Lower leg skin (tissue), 4 donors: ENCODE measurements at regions not wholly inside any gene's neighbourhood (a gene's known extent, or its start where the extent isn't known, plus 50 kb on each side); places are given as distances from the start of the nearest gene placed in this dataset.

Experiments used
- DNase-seq, 2 donors: peaks; one replicate each; pipeline ENCODE4 v3.0.0-alpha.2; 2019; ENCODE audit warnings: low spot score in 2 of 2
- H3K4me3 ChIP-seq: fragments of 200-600 bp; sonication (generic); 2 replicates; pipeline ENCODE4 v1.5.1; 2017; ENCODE audit warnings: mild to moderate bottlenecking, low read depth; ENCODE audit not compliant: poor library complexity, severe bottlenecking
- POLR2A ChIP-seq, 2 donors: fragments of 450-650 bp; IDR thresholded peaks; one replicate each; pipeline ENCODE4 v1.6.1; 2016 to 2017; ENCODE audit warnings: antibody characterized with exemption in 2 of 2, mild to moderate bottlenecking in 1 of 2, moderate library complexity in 1 of 2
- WGBS, 2 donors: methylation state at CpG; one replicate each; pipeline ENCODE4 v1.1.5; 2018; 5-methylcytosine and 5-hydroxymethylcytosine counted together
- intact Hi-C: fragments of 100-400 bp; cut with DNase I; formaldehyde crosslinking; loops from one replicate; pipeline ENCODE4 v1.15.0; 2023; ENCODE audit warnings: low total_unique reads
- TF ChIP-seq, protein P1 (sequence below), 3 donors: fragments of 450-650 bp; IDR thresholded peaks; one replicate each; pipeline ENCODE4 v1.5.1; 2016; ENCODE audit warnings: antibody characterized with exemption in 3 of 3, mild to moderate bottlenecking in 3 of 3, moderate library complexity in 2 of 3

DNA sequence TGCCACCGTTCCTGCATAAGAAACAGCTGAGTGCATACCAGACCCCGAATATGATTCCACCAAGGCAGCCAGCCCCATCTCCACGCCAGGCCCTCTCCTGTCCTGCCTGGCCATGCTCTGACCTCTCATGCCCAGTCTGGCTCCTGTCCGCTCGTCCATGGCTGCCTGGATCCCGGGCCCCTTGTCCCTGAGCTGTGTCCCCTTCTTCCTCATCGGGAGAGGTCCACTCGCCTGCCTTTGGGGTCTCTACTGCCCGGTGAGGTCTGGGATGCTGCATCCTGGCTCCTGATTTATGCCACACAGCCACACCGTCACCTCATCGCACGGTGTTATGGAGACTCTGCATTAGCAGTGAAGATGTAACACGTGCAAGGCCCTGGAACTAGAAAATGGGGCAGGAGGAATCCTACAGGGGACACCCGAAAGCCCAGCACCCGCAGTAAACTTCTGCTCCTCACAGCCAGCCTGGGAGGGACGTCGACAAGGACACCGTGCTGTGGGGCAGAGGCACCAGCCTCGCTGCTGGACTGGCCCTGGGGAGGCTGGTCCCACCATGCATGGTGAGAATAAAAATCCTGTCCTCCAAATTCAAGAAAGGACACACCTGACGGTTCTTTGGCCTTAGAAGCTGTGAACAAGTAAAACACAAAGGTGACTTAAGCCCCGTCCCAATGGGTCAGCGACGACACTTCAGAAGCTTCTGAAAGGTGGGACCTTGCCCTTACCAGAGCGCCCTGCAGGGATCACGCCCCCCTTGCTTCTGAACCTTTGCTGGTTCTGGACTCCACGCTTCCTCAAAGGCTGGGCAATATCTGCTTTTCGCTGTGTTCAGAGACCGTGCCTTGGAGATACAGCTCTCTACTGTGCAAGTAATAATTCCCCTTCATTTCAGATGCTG lies 103.0 kb downstream of the DLL1 start:
- no peak for TF ChIP-seq POLR2A (IDR thresholded peaks at IDR 0.05)
- TF ChIP-seq, protein P1, sequence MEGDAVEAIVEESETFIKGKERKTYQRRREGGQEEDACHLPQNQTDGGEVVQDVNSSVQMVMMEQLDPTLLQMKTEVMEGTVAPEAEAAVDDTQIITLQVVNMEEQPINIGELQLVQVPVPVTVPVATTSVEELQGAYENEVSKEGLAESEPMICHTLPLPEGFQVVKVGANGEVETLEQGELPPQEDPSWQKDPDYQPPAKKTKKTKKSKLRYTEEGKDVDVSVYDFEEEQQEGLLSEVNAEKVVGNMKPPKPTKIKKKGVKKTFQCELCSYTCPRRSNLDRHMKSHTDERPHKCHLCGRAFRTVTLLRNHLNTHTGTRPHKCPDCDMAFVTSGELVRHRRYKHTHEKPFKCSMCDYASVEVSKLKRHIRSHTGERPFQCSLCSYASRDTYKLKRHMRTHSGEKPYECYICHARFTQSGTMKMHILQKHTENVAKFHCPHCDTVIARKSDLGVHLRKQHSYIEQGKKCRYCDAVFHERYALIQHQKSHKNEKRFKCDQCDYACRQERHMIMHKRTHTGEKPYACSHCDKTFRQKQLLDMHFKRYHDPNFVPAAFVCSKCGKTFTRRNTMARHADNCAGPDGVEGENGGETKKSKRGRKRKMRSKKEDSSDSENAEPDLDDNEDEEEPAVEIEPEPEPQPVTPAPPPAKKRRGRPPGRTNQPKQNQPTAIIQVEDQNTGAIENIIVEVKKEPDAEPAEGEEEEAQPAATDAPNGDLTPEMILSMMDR (IDR thresholded peaks at IDR 0.05): no peak
- 85 to 87% methylated on average over 28 of the region's 28 CpGs for WGBS, 2 donors
- H3K4me3 ChIP-seq: no peak overlapping the region
- no peak for DNase-seq
- intact Hi-C loops: no loop called here

DNA sequence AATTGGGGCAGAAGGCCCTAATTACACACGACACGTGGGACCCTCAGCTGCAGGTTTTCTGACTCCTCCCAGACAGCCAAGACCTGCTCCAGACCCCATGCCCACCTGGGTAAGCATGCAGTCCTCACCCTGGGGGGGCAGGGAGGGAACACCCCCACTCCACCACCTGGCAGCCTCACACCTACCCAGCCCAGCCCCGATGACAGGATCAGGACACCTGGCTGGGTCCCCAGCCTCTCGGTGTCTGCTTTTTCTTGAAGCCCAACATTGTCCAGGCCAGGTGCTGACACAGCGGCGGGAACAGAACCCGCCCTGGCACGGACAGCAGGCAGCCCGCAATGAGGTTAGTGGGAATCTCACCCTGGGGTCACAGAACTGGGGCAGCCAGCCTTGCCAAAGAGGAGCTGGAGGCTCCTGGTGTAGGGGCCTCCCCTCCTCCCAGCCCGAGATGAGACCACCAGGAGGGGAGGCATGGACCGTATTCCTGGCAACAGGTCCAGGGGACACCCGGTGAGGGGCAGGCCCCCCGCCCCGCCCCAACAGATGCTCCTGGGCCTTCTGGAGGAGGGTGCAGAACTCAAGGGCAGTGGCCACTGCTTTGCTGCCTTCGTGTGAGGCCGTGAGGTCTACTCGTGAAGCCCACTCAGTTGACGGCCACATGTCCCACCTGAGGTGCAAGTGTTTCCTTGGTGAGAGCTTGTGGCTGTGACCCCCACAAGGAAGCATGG lies 103.8 kb downstream of the DLL1 start:
- DNase-seq: peak in 1 of 2 donors; percentile 78
- intact Hi-C loops: no loop called here
- 63 to 77% methylated on average over 10 to 18 of the region's 18 CpGs for WGBS, 2 donors
- H3K4me3 ChIP-seq: no peak overlapping the region
- no peak for TF ChIP-seq POLR2A (IDR thresholded peaks at IDR 0.05)
- TF ChIP-seq, protein P1 (IDR thresholded peaks at IDR 0.05): no peak

DNA sequence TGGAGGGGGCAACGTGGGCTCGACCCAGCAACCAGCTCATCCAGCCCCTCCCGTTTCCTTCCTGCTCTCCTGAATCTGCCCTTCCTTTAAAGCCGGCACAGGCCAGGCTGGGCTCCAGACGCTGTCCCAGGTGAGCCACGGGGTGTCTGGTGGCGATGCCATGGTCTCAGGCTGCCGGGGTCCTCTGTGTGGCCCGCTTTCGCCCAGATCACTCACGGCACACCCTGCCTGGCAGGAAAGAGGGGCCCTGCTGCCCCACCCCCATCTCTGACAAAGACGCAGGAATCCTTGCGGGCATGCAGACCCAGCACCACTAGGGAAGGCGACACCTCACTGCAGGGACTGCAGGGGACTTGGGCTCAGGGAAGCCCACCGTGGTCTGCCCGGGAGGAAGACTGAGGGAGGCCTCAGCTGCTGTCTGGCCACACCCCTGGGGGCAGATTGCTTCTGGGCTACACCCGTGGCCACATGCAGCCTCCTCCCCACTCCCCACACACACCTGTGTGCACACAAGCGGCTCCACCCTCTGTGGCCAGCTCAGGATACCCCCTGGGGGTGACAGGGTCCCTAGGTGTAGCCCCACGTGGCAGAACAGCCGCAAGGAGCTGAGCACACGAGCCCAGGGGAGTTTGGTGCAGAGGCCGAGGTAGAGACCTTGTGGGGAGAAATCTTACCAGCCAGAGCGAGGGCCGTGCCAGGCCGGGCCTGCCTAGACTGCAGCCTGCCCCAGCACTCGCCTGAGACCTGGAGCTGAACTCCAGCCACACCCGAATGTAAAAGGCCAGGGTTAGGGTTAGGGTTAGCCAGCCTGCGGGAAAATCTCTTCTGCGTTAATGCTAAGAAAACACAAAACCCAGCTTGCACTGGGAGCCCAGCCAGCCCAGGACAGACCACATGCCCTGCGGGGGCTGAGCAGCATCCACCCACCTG lies 104.6 kb downstream of the DLL1 start:
- no peak overlapping the region for H3K4me3 ChIP-seq
- peak; percentile 17 to 84 for DNase-seq
- TF ChIP-seq POLR2A (IDR thresholded peaks at IDR 0.05): no peak
- TF ChIP-seq, protein P1 (IDR thresholded peaks at IDR 0.05): no peak
- WGBS, 2 donors: 53 to 54% methylated on average over 26 to 27 of the region's 30 CpGs
- intact Hi-C loops: no loop called here

DNA sequence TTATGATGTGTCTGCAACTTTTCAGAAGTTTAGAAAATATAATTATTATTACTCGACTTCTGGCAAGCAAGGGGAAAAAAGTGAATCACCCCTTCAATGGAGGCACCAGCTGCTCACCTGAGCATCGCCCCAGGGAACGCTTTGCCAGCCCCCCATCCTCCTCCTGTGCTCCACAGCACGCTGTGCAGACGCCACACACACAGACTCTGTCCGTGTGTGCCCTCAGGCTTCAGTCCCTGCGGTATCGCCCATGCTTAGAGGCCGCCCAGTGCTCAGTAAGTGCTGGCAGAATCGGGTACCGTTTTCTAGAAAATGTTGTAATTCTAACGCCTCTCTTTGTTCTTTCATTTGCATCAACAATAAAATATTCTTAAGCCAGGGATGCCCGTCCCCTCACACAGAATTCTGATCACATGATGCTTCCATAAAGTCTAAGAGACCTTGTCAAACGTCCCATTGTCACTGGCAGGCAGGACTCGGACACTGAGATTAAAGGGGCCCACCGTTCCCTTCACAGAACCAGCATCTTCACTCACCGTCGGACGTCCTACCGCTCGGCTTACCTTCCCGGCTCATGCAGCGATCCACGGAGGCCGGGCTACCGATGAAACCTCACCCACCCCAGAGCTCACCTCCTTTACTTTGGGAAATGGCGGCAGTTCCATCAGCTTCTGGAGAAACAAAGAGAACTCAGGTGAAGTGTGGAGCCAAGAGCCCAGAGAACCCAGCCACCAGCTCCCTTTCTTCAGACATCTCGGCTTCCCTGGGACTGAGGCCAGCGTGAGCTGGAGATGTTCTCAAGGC lies 105.5 kb downstream of the DLL1 start:
- WGBS, 2 donors: 91 to 93% methylated on average over 29 of the region's 29 CpGs
- intact Hi-C loops: no loop called here
- TF ChIP-seq, protein P1 (IDR thresholded peaks at IDR 0.05): no peak
- no peak for TF ChIP-seq POLR2A (IDR thresholded peaks at IDR 0.05)
- no peak overlapping the region for H3K4me3 ChIP-seq
- DNase-seq: no peak

DNA sequence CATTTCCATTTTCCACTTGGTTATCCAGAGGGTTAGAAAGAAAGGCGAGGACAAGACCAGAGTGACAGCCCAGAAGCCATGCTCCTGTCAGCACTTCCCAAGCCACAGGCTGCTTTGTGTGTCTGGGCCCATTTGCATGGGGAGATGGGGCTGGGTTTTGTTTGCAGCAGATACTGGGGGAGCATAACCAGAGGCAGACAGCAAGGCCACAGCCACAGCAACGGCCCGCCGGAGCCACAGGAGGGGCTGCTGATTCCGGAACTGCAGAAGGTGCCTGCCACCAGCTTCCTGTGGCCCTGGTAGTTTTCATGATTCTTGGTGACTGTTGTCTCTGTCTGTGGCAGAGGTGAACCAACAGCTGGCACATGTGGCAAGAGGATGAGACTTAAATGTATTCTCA lies 106.6 kb downstream of the DLL1 start:
- no peak for DNase-seq
- WGBS, 2 donors: 80 to 94% methylated on average over 5 of the region's 5 CpGs
- no peak for TF ChIP-seq POLR2A (IDR thresholded peaks at IDR 0.05)
- TF ChIP-seq, protein P1 (IDR thresholded peaks at IDR 0.05): no peak
- no peak overlapping the region for H3K4me3 ChIP-seq
- intact Hi-C loops: no loop called here
